DMS79 treated with DMSO at 0.1 percent for 48 hours (cell line): ENCODE measurements at regions not wholly inside any gene's neighbourhood (a gene's known extent, or its start where the extent isn't known, plus 50 kb on each side); places are given as distances from the start of the nearest gene placed in this dataset.

ENCODE experiments used
- DNase-seq: peaks from one replicate; lab custom pipeline; 2025; lab: John Stamatoyannopoulos, UW

GRCh38 chr12:28824193-28824846 is 324.8 kb upstream of the FAR2 start:
- no peak for DNase-seq

DNA sequence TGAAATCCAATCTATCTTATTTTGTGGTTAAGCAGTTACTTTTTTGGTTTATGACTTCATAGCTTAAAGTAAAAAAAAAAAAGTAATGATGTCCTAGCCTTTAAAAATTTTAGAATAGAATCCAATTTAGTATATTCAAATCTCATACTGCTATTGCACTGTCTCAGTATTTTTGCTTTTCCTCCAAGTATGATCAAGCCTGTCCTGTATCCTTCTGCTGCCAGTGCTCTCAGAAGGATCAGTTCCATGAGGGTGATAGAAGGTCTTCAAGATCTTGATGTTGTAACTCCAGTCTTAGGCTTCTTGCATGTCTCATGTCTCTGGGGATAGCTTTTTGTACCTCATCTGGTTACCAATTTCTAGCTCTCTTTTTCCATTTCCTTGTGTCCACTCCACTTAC is 324.2 kb upstream of the FAR2 start:
- no peak for DNase-seq

GRCh38 chr12:28826766-28827165 is 322.3 kb upstream of the FAR2 start:
- no peak for DNase-seq

GRCh38 chr12:28827861-28828260 is 321.2 kb upstream of the FAR2 start:
- DNase-seq: no peak

DNA sequence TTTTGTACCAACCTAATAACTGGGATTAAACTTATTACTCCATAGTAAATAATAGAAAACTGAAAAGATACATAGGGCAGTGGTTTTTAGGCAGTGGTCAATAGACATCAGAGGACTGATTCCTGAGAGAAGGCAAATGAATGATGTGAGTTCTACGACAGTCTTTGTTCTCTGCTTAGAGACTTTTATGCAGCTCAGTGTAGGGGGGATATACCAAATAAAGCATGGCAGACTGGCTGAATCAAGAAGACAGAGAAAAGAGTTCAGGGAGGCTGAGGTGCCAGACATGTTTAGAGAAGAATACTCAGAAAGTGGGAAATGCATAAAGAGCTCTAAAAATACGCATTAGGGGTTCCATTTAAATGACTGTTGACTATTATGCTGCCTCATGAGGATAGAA is 320.8 kb upstream of the FAR2 start:
- no peak for DNase-seq

DNA sequence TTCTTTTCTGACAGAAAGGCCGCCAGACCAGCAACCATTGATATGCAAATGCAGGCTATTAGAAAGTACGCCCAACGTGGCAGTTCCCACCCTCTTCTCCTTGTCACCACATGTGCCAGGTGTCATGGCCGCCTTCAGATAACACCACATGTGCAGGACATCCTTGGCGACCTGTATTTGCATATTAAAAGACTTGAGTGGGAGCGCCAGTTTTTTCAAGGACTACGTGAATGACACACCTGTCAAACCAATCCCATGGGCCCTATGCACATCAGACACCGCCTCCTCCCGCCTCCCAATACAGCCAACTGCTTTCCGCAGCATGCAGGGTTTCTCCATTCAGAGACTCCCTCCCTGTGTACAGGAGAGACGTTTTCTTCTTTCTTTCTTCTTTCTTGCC is 318.6 kb upstream of the FAR2 start:
- DNase-seq: no peak

- DNase-seq: no peak
Observed at GRCh38 chr12:28844718-28845117, 304.4 kb upstream of the FAR2 start.

- no peak for DNase-seq
Observed at GRCh38 chr12:28851781-28852180, 297.3 kb upstream of the FAR2 start.

- DNase-seq: no peak
Observed at GRCh38 chr12:28855761-28856310, 293.2 kb upstream of the FAR2 start.

GRCh38 chr12:28857369-28857768 is 291.7 kb upstream of the FAR2 start:
- no peak for DNase-seq

GRCh38 chr12:28859551-28859950 is 289.5 kb upstream of the FAR2 start:
- no peak for DNase-seq

- no peak for DNase-seq
Observed at GRCh38 chr12:28865776-28866175, 283.3 kb upstream of the FAR2 start.

DNA sequence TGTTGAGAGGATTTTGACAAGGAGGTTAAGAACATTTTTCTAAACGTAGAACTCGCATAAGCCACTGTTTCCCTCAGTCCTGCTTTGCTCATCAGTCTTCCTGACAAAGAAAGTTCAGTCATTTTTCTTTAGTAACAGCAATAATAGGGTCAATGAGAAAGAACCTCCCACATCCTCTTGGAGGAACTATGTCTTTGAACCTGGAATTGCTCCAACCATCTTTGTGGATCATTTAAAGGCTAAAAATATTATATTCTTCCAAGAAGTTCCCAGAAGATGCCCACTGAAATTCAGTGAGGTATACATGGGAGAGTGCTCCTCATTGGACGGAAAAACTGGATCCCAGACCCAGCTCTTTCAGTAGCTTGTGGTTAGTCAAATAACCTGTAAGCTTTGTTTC is 282.8 kb upstream of the FAR2 start:
- DNase-seq: no peak

- no peak for DNase-seq
Observed at GRCh38 chr12:28866715-28867503, 282.2 kb upstream of the FAR2 start.

GRCh38 chr12:28868414-28868813 is 280.7 kb upstream of the FAR2 start:
- no peak for DNase-seq

- DNase-seq: no peak
Observed at GRCh38 chr12:28869197-28869596, 279.9 kb upstream of the FAR2 start.

GRCh38 chr12:28870839-28871440 is 278.1 kb upstream of the FAR2 start:
- no peak for DNase-seq

DNA sequence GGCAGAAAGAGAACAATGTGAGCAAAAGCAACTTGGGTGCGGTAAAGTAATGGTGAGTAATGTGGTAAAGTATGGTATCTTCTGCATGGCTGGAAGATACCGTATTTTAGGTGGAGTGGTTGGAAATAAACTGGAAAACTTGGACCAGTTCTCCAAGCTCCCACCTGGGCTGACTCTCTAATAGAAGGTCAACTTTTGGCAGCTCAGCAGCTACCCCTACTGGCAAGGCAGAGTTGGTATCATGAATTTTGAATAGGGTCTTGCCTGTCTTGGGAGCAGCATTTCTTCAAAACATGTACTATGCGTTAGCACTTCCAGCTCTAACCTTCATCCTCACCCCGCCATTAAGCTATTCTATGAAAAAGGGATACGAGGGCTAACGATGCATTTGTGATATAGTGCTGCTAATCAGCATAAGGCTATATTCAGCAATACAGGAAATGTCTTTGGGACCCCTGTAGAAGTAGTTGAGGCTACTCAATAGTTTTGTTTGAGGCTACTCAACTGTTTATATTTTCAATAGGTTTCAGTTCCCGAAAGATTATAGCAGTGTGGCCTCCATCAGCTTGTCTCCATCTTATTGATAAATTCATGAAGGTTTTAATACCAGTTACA is 276.3 kb upstream of the FAR2 start:
- no peak for DNase-seq

GRCh38 chr12:28874758-28875157 is 274.3 kb upstream of the FAR2 start:
- DNase-seq: no peak

DNA sequence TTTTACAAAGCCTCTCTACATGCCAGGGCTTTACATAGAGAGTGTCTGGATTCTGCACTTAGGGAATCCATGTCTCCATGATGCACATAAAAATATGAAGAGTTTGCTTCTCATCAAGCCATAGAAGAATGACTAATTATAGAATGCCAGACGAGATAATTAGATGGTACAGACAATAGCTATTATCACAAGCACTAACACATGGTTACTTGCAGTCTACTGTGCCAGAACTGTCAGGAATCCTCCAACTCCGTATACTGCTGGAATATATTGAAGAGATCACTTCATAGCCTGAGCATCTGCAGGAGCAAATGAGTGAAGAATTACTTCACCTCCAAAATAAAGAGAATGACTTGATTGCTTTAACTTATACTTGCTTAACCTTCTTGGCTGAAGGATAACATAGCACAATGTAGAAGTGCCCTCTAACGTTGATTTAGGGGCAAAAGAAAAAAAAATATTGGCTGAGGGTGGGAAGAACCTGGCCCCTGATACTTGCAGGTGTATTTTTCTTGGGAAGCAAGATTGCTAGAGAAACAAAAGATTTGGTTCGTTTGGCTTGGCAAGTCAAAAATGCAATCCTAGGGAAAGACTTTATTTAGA is 272.8 kb upstream of the FAR2 start:
- DNase-seq: no peak

DNA sequence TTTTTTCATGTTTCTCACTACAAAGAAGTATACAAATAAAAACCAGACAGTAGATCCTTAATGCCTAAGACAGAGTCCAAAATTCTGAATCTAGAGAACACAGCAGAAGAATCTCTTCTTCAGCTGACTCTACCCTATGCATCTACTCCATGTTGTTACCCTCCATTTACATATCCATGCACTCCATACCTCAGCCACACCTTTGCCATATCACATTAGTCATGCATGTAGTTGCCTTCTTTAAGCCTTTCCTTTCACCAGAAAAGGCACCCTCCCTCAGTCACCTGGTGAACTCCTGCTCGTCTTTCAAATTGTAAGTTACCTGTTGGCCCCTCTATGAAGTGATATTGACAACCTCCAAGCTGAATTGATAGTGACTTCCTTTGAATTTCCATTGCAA is 271.2 kb upstream of the FAR2 start:
- DNase-seq: no peak

- DNase-seq: no peak
Observed at GRCh38 chr12:28878629-28879028, 270.4 kb upstream of the FAR2 start.
